OCI-M2 (cell line): ENCODE measurements at regions not wholly inside any gene's neighbourhood (a gene's known extent, or its start where the extent isn't known, plus 50 kb on each side); places are given as distances from the start of the nearest gene placed in this dataset.
"Not testable (repeated sequence)": the region's sequence is repeated elsewhere in the genome, so short reads cannot be mapped to it uniquely, and the experiment has no call there.

ENCODE experiments used
- DNase-seq: peaks from one replicate; lab custom pipeline; 2025; ENCODE audit not compliant: unreplicated experiment; lab: John Stamatoyannopoulos, UW

- no peak for DNase-seq
Measured at GRCh38 chr14:30357791-30358190, 201.2 kb upstream of the G2E3 start.

- no peak for DNase-seq
Measured at GRCh38 chr14:30362369-30363218, 196.4 kb upstream of the G2E3 start.

- not testable (repeated sequence) for DNase-seq
Measured at GRCh38 chr14:30363219-30363880, 195.6 kb upstream of the G2E3 start.

GRCh38 chr14:30369502-30370180 is 189.3 kb upstream of the G2E3 start:
- no peak for DNase-seq

GRCh38 chr14:30373053-30373452 is 185.9 kb upstream of the G2E3 start:
- DNase-seq: no peak

GRCh38 chr14:30373526-30373925 is 185.4 kb upstream of the G2E3 start:
- no peak for DNase-seq

- DNase-seq: peak; percentile 31
Measured at GRCh38 chr14:30375296-30375892, 183.6 kb upstream of the G2E3 start.

GRCh38 chr14:30381861-30382480 is 177.0 kb upstream of the G2E3 start:
- DNase-seq: no peak

- no peak for DNase-seq
Measured at GRCh38 chr14:30385925-30386324, 173.0 kb upstream of the G2E3 start.

GRCh38 chr14:30387871-30388270 is 171.1 kb upstream of the G2E3 start:
- DNase-seq: no peak

- no peak for DNase-seq
Measured at GRCh38 chr14:30389134-30389876, 169.7 kb upstream of the G2E3 start.

GRCh38 chr14:30389877-30390385 is 169.0 kb upstream of the G2E3 start:
- DNase-seq: no peak

GRCh38 chr14:30395065-30395464 is 163.9 kb upstream of the G2E3 start:
- no peak for DNase-seq

GRCh38 chr14:30402846-30403245 is 156.1 kb upstream of the G2E3 start:
- no peak for DNase-seq

- DNase-seq: no peak
Measured at GRCh38 chr14:30403791-30404190, 155.2 kb upstream of the G2E3 start.

- DNase-seq: not testable (repeated sequence)
Measured at GRCh38 chr14:30409508-30410015, 149.4 kb upstream of the G2E3 start.

- no peak for DNase-seq
Measured at GRCh38 chr14:30410986-30411385, 148.0 kb upstream of the G2E3 start.

- not testable (repeated sequence) for DNase-seq
Measured at GRCh38 chr14:30413184-30413583, 145.8 kb upstream of the G2E3 start.

- DNase-seq: no peak
Measured at GRCh38 chr14:30417121-30417520, 141.8 kb upstream of the G2E3 start.

- no peak for DNase-seq
Measured at GRCh38 chr14:30417999-30418398, 141.0 kb upstream of the G2E3 start.
